Fibroblast of skin of right quadriceps (primary cell): ENCODE measurements at regions not wholly inside any gene's neighbourhood (a gene's known extent, or its start where the extent isn't known, plus 50 kb on each side); places are given as distances from the start of the nearest gene placed in this dataset.
A peak's percentile ranks its signal among the peaks of the same experiment; 100 is the strongest.
"Not testable (repeated sequence)": the region's sequence is repeated elsewhere in the genome, so short reads cannot be mapped to it uniquely, and the experiment has no call there.

Source experiments
- DNase-seq: peaks from one replicate; pipeline ENCODE4 v3.0.0-alpha.2; 2013

DNA sequence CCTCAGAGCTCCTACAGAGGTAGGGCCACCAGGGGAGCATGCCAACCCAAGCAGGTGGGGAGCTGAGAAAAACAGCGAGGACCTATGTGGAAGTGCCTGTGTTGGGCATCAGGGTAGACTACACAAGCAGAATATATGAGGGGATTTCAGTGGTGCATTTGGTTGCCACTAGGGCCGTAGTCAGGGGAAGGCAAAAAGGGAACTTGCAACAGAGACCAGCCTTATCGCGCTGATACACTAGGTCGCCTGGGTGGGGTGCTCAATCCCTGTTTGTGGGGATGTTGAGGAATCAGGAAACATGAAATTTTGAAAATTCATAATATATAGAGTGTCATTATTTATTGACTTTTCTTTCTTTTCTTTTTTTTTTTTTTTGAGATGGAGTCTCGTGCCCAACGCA, 370.9 kb upstream of the PRR16 start:
- DNase-seq, result no peak

DNA sequence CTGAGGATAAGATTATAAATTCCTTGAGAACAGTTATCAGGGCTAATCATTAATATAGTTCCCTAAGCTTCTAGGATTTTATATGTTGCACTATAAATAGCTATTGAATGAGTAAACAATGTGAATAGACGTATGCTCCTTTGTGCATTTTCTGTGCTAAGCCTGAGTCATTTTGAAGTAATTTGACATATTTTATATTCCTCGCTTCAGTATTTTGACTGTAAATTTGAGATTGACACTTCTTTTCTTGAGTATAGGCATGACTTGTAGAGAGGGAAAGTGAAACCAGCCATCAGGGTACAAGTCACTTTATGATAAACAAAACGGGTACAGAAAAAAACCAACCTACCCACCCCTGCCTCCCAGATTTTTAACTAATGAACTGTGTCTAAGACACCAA, 367.7 kb upstream of the PRR16 start:
- peak; percentile 59 for DNase-seq

DNA sequence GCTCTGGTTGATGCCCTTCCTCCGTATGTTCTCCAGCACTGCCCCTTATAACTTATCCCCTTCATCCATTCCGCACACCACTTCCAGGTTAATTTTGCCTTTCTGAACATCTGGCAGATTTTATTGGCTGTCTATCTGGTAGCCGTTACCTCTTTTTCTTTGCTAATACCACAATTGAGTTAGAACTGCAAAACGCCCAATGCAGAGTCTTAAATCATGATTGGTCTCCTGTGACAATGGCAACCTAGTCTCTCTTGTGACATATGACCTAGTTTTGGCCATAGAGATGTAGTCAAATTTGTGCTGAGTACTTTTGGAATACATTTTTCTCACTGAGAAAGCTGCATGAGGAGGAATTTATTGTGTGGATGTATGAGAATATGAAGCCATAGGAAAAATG, 365.7 kb upstream of the PRR16 start:
- DNase-seq, result no peak

DNA sequence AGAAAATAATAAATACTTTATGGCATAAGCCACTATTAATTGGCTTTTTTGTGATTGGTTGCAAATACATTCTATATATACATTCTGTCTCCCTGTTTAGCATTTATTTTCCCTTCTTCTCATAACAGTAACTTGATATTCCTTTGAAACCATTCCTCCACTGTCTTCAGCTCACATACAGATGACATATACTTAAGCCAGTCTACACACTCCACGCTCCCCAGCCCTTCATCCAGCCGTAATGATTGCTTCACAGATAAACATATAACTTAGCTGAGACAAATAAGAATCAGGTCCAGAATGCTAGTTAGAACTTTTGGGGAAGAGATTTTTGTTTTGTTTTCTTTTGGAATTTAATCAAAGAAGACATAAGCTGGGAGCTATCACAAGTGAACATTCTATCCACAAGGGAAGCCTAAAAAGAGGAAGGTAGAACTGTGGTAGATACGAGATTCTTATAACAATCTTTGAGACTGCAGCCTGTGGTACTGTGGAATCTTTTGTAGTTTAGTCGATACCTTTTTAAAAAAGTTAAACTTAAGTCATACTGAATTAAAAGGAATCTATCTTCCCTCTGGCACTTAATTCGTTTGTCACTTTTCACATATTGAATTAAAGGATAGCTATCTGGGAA, 365.1 kb upstream of the PRR16 start:
- DNase-seq, result no peak

DNA sequence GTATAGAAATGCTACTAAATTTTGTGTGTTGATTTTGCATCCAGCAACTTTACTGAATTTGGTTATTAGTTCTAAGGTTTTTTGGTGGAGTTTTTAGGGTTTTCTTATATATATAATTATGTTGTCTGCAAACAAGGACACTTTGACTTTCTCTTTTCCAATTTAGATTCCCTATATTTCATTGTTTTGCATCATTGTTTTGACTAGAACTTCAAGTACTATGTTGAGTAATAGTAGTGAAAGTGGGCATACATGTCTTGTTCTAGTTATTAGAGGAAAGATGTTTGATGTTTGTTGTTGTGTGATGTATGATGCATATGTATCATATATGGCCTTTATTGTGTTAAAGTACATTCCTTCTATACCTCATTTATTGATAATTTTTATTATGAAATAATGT, 362.3 kb upstream of the PRR16 start:
- DNase-seq, result no peak

DNA sequence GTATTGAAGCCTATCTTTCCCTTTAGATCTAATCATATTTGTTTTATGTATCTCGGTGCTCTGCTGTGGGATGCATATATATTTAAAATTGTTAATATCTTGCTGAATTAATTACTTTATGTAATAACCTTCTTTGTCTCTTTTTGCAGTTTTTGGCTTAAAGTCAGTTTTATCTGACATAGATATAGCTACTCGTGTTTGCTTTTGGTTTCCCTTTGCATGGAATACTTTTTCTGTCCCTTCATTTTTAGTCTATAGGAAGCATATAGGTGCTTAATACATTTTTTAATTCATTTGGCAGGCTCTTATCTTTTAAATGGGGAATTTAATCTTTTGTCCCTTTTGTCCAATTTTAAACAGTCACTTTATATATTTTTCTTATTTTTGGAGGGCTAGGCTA, 360.6 kb upstream of the PRR16 start:
- no peak for DNase-seq

DNA sequence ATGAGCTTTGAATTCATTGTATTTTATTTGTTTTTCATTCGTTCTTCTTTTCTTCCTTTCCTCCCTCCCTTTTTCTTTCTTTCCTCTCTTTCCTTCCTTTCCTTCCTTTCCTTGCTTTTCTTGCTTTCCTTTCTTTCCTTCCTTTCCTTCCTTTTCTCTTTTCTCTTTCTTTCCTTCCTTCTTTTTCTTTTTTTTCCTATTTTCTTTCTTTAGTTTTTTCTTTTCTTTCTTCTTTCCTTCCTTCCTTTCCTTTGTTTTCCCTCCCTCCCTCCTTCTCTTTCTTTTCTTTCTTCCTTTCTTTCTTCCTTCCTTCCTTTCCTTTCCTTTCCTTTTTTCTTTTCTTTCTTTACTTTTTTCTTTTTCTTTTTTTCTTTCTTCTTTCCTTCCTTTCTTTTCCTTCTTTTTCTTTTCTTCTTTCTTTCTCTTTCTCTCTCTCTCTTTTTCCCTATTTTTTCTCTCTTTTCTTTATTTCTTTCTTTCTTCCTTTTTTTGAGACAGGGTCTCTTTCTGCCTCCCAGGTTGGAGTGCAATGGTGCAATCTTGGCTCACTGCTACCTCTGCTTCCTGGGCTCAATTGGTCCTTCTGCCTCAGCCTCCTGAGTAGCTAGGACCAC, 357.1 kb upstream of the PRR16 start:
- no peak for DNase-seq

DNA sequence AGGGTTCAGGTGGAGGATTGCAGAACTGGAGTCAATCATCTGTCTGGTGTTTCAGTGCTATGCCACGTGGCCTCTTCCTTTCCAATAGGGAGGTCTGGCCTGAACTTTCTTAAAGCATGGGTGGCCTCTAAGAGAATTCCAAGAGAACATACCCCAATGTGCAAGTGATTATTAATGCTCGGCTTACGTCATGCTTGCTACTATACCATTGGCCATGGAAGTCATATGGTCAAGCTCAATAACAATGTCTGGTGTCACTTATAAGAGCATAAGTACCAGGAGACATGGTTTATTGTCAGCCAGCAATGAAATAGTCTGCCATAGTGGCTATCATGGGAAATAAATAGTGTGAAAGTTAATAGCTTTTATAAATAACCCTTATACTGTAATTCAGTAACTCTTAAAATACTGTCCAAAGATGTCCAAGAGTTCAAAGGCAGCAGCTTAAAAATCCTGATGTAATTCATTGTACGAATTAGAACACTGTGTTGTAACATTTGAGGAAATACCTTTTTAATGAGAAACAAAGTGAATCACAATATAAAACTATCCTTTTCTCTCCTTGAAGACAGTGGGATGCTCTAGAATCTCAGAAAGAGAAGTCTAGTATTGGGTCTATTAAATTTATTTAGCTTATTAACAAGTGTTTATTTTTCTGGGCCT, 355.4 kb upstream of the PRR16 start:
- DNase-seq, result peak; percentile 47

DNA sequence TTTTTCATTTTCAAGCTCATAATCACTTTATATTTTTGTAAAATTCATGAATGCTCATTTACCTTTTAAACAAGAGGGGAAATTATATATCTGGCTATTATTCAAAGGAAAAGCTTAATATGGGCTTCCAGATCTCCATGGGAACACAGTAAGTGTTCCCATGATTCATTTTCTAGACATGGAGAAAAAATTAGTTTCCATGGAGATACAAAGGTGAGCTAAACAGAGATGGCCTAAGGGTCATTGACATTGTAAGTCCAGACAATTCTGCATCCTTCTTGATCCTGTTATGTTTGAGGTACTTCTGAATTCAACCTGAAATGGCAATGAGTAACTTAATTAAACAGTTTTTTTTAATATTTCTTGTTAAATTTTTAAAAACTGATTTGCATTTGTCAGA, 341.4 kb upstream of the PRR16 start:
- DNase-seq, result no peak

DNA sequence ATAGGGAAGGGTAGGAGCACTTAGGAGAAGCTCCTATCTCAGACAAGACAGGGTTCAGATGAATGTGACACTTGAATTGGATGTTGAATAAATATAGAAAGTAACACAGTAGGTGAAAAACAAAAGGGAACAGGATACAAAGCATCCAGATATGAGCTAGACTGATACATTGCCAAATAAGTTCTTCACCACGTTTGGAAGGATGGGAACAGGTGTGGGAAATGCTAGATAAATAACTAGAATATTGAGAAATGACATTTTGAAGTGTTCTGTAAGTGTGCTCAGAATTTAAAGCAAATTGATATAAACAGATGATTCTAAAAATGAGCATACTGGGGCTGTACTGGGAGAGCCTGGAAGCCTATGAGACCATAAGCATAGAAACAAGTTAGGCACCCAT, 340.1 kb upstream of the PRR16 start:
- no peak for DNase-seq

DNA sequence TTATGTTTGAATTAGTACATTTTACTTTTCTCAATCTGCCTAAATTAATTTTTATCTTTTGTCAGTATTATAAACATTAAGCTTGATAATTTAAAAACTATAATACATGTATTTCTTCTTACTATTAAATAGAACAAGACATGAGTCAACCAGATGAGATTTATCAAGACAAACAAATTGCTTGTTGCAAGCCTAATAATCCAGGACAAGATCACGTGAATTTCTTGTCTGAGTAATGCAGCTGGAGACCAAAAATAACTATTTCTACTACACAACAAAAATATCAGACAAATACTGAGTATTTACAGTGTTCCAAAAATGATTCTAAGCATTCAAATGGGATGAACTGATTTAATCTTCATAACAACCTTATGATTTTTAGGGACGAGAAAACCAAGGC, 339.1 kb upstream of the PRR16 start:
- DNase-seq, result no peak

DNA sequence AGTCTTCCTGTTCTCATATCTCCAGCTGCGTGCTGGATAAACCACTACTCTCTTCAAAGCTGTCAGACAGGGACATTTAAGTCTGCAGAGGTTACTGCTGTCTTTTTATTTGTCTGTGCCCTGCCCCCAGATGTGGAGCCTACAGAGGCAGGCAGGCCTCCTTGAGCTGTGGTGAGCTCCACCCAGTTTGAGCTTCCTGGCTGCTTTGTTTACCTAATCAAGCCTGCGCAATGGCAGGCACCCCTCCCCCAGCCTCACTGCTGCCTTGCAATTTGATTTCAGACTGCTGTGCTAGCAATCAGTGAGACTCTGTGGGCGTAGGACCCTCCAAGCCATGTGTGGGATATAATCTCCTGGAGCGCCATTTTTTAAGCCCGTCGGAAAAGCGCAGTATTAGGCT, 331.8 kb upstream of the PRR16 start:
- not testable (repeated sequence) for DNase-seq

DNA sequence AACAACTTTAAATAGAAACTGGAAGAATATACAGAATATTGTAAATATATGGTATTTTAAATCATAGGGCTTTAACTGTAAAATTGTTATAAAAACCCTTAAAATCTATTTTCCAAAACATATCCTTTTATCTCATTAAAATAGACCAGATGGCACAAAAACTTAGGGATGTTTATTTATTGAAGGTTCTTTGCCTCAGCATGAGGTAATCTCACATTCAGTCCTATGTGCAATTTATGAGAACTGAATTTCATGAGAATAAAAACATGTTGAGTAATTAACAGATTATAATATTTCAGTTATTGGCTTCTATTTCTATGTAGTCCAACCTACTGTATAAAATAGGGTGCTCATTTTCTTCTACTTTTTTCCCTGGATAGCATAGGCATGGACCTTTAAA, 329.2 kb upstream of the PRR16 start:
- no peak for DNase-seq

DNA sequence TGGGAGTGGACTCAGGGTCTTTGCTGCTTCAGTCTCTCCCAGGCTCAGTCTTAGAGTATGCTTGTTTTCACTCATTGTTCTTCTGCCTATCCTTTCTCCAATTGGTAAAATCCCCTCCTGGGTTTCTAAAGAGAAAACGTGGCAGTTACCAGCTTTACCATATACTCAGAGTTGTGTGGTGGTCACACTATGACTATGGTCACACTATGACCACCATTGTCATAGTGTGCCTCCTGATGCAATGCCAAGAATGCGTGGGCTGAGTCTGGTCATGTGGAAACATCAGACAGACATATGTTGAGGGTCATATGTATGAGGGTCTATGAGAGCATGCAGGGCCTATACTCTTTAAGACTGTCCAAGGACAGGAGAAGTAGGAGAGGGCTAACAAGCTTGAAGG, 326.5 kb upstream of the PRR16 start:
- DNase-seq, result no peak

DNA sequence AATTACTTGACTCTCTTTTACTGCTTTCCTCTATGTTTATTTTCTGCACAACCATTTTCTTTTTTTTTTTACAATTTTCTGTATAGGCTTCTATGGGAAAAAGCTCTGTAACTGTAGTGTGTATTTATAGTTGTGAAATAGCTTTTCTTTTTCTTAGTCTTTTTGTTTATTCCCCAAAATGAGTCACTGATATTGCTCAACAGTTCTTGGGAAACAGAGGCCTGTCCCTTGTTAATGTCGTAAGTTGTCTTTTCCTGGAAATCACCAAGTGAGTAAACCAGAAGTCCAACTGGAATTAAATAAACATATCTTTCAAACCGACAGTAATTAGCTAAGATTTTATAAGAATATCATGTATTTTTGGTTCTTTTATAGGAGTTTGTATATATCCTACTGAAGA, 325.1 kb upstream of the PRR16 start:
- DNase-seq, result peak; percentile 96

DNA sequence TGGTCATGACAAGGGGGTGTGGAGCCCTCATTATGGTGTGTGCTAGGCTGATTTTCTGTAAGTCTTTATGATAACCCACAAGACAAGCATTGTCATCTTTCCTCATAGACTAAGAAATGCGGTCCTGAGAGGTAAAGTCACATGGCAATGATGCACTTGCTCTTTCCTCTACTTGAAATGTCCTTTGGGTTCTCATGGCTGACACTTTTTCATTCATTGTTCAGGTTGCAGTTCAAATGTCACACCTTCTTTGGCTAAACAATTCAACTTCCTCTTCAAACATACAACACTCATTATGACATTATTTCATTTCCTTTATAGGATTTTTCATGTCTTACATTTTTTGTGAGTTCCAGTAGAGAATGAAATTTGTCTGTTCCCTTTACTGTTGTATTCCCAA, 323.6 kb upstream of the PRR16 start:
- DNase-seq, result no peak

DNA sequence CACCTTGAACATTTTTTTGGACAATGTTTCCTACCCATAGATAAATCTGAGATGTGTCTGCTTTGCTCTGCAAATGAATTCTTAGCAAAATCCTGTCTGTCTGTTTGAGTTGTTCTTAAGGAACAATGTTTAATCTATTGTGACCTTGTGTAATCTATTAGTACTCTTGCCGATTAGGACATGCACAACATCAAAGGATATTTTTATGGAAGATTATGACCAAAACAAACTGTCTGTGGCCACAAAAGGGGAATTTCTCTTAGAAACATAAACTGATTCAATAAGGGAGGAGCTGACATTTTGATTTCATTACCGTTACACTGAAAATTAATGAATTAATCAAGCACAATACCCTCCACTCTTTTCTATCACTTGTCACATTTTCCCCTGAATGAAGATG, 323.0 kb upstream of the PRR16 start:
- DNase-seq, result no peak

DNA sequence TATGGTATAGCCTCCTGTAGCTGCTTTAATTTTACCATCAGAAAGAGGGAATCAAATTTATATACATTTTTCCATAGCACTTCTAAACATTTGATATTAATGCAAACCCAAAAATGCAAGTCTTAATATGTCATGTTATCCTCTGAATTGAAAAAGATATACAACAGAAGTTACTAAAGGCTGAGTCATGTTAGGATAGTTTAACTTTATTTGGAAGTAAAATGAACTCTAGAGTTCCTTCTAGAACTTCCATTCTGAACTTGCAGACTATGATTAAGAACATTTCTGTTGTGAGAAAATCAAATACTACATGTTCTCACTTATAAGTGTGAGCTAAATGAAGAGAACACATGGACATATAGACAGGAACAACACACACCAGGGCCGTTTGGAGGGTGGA, 317.3 kb upstream of the PRR16 start:
- DNase-seq, result peak; percentile 27

DNA sequence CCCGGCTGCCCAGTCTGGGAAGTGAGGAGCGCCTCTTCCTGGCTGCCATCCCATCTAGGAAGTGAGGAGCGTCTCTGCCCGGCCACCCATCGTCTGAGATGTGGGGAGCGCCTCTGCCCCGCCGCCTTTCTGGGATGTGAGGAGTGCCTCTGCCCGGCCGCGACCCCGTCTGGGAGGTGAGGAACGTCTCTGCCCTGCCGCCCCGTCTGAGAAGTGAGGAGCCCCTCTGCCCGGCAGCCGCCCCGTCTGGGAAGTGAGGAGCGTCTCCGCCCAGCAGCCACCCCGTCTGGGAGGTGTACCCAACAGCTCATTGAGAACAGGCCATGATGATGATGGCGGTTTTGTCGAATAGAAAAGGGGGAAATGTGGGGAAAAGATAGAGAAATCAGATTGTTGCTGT, 316.2 kb upstream of the PRR16 start:
- DNase-seq, result not testable (repeated sequence)

DNA sequence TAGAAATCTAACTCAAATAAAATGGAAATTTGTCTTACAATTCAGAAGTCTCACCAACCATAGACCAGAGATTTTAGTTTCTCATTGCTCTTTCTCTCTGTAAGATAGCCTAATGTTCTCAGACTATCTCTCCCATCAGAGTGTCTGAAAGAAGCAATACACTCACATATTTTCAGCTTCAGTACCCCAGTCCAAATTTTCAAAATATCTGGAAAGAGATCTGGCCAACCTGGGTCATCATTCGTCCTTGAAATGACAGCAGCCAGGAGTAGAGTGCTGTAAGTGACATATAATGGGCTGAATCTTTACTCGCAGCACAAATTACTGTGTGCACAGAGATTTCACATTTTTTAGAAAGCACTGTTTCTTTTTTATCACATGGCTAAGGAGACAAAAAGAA, 313.3 kb upstream of the PRR16 start:
- no peak for DNase-seq

DNA sequence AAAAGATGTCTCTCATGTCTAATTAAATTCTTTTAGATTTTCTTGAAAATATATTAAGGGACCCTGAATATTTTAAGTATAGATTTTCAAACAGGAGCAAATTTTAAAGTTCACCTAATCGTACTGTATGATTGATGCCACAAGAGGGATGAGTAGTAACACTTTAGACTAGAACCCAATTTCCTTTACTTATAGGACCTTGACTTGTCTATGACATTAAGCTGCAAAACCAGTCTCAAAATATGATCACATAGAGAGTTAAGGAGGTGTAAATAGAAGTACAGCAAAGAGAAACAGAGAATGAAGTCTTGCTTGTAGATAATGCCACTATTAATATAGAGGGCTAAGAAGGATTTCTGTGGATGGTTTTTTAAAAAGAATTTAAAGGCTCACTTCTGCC, 312.9 kb upstream of the PRR16 start:
- no peak for DNase-seq

DNA sequence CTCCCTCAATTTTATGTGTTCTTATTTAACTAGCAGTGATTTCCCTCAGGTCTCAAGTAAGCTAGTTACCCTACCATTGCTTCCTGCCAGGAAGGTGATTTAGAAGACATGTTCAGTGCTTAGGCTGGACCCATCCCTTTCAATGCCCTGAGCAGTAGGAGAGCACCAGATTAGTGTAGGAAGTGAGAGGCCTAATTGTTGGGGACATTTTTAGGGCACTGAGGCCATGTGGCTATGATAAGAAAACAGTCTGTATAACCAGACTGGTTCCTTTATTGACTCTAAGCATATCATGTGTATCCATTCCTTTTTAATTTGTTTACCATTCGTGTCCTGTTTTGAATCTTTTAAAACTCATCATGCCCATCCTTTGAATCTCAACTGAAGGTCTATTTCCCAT, 312.3 kb upstream of the PRR16 start:
- no peak for DNase-seq

DNA sequence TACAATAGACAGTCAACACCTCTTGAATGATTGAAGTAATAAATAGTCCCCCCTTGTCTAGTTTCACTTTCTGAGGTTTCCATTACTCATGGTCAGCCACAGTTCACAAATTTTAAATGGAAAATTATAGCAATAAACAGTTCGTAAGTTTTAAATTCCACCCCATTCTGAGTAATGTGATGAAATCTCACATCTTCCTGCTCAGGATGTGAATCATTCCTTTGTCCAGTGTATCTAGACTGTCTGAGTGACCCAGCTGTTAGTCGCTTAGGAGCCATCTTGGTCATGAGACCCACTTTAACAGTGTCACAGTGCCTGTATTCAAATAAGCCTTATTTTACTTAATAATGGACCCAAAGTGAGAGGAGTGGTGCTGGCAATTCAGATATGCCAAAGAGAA, 311.6 kb upstream of the PRR16 start:
- DNase-seq, result peak; percentile 90

DNA sequence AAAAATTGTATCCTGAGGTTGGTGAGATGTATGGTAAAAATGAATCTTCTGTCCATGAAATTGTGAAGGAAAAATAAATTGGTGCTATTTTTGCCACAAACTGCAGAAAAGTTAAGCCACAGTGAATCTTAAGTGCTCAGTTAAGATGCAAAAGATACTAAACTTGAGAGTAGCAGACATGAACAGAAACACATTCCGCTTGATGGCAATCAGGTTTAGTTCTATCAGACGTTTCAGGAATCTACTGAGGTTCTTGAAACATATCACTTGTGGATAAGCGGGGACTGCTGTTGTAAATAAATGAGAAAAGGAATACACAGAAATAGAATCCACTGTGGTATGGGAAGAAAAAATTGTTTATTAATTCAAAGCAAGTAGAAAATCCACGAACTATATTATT, 311.2 kb upstream of the PRR16 start:
- DNase-seq, result no peak

DNA sequence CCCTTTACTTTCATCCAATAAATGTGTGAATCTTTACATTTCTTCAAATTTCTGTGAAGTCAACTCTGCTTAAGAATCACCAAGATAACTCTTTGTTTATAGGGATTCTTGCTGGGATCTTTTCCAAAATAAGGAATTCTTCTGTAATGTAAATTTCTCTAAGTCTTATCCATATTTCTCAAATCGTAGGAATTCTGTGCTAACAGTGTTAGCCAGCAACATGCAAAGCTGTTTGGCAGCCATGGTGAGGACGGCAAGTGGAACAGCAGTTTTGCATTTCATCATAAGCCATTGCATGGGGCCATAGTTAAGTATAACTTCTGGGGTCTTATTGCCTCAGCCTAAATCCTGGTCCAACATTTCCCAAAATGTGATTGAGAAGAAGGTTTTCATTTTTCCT, 310.5 kb upstream of the PRR16 start:
- no peak for DNase-seq
